ENCODE measurements at regions not wholly inside any gene's neighbourhood (a gene's known extent, or its start where the extent isn't known, plus 50 kb on each side); places are given as distances from the start of the nearest gene placed in this dataset.

GRCh38 chr4:157942017-157942416, 230.8 kb downstream of the GASK1B start:
- Histone ChIP-seq H3K4me1 (ENCODE audit: control insufficient read depth, insufficient read depth, low read length) (no peaks in the 10 kb centered on the region), H3K27ac (ENCODE audit: extremely low read depth, low read depth, low read length) (no peak overlapping the region), H3K4me3 (ENCODE audit: low read depth, low read length) (no peak overlapping the region), H3K36me3 (ENCODE audit: control insufficient read depth in 2 of 2, insufficient read depth in 1 of 2, low read length in 2 of 2) (no peaks in the 10 kb centered on the region), H3K9me3 (ENCODE audit: control insufficient read depth, insufficient read depth, low read depth, low read length) (no peaks in the 10 kb centered on the region)
- ChIA-PET POLR2A (no interaction called here), CTCF (no interaction called here)
- TF ChIP-seq ZNF174 (tag by site-specific recombination; IDR thresholded peaks at IDR 0.05) (no peak), ZNF561 (tag by site-specific recombination; IDR thresholded peaks at IDR 0.05; ENCODE audit: borderline replicate concordance) (no peak), GLI4 (tag by site-specific recombination; IDR thresholded peaks at IDR 0.05) (no peak), SCRT1 (tag by site-specific recombination; IDR thresholded peaks at IDR 0.05; ENCODE audit: borderline replicate concordance) (no peak), GLIS1 (tag by site-specific recombination; IDR thresholded peaks at IDR 0.05) (no peak), ZNF394 (tag by site-specific recombination; IDR thresholded peaks at IDR 0.05; ENCODE audit: borderline replicate concordance) (no peak), KLF8 (tag by site-specific recombination; IDR thresholded peaks at IDR 0.05) (no peak), ZNF692 (tag by site-specific recombination; IDR thresholded peaks at IDR 0.05) (no peak), KLF1 (tag by site-specific recombination; IDR thresholded peaks at IDR 0.05) (no peak), ZNF555 (tag by site-specific recombination; conservative IDR thresholded peaks at IDR 0.05) (no peak), ZNF23 (tag by site-specific recombination; IDR thresholded peaks at IDR 0.05; ENCODE audit: borderline replicate concordance) (no peak), AEBP2 (tag by site-specific recombination; IDR thresholded peaks at IDR 0.05; ENCODE audit: borderline replicate concordance) (no peak), GLI2 (tag by site-specific recombination; IDR thresholded peaks at IDR 0.05; ENCODE audit: borderline replicate concordance, low read depth) (no peak), MZF1 (tag by site-specific recombination; IDR thresholded peaks at IDR 0.05; ENCODE audit: borderline replicate concordance) (no peak), ZNF785 (tag by site-specific recombination; IDR thresholded peaks at IDR 0.05) (no peak), TCF7L2 (IDR thresholded peaks at IDR 0.05; ENCODE audit: borderline replicate concordance, low read depth, low read length) (no peak), ZEB2 (tag by site-specific recombination; IDR thresholded peaks at IDR 0.05) (no peak)

GRCh38 chr4:157934151-157934550, 238.7 kb downstream of the GASK1B start:
- Histone ChIP-seq H3K4me1 (ENCODE audit: control insufficient read depth, insufficient read depth, low read length) (no peaks in the 10 kb centered on the region), H3K4me3 (ENCODE audit: low read depth, low read length) (no peak overlapping the region), H3K9me3 (ENCODE audit: control insufficient read depth, insufficient read depth, low read depth, low read length) (no peaks in the 10 kb centered on the region), H3K27ac (ENCODE audit: extremely low read depth, low read depth, low read length) (no peak overlapping the region), H3K36me3 (ENCODE audit: control insufficient read depth in 2 of 2, insufficient read depth in 1 of 2, low read length in 2 of 2) (no peaks in the 10 kb centered on the region)
- ChIA-PET CTCF (no interaction called here), POLR2A (no interaction called here)
- TF ChIP-seq ZNF530 (tag by site-specific recombination; IDR thresholded peaks at IDR 0.05; ENCODE audit: low read depth) (no peak), ZNF140 (tag by site-specific recombination; IDR thresholded peaks at IDR 0.05) (no peak), ZNF324 (tag by site-specific recombination; IDR thresholded peaks at IDR 0.05) (no peak), SETDB1 (IDR thresholded peaks at IDR 0.05; ENCODE audit: insufficient read length, low read length) (no peak), SP3 (tag by site-specific recombination; IDR thresholded peaks at IDR 0.05) (no peak), ZNF658 (tag by site-specific recombination; IDR thresholded peaks at IDR 0.05) (no peak), ZNF473 (tag by site-specific recombination; IDR thresholded peaks at IDR 0.05) (no peak), OSR2 (tag by site-specific recombination; IDR thresholded peaks at IDR 0.05) (no peak), ZNF792 (tag by site-specific recombination; IDR thresholded peaks at IDR 0.05) (no peak), ZNF335 (tag by site-specific recombination; conservative IDR thresholded peaks at IDR 0.05) (no peak), RBAK (tag by site-specific recombination; IDR thresholded peaks at IDR 0.05) (no peak), ZNF398 (tag by site-specific recombination; IDR thresholded peaks at IDR 0.05) (no peak), GLIS2 (tag by site-specific recombination; IDR thresholded peaks at IDR 0.05) (no peak), ZSCAN5A (tag by site-specific recombination; IDR thresholded peaks at IDR 0.05) (no peak), ZNF19 (tag by site-specific recombination; IDR thresholded peaks at IDR 0.05; ENCODE audit: low read depth) (no peak), TCF7L2 (IDR thresholded peaks at IDR 0.05; ENCODE audit: borderline replicate concordance, low read depth, low read length) (no peak), ZSCAN23 (tag by site-specific recombination; IDR thresholded peaks at IDR 0.05) (no peak)
